ENCODE measurements at regions not wholly inside any gene's neighbourhood (a gene's known extent, or its start where the extent isn't known, plus 50 kb on each side); places are given as distances from the start of the nearest gene placed in this dataset.

DNA sequence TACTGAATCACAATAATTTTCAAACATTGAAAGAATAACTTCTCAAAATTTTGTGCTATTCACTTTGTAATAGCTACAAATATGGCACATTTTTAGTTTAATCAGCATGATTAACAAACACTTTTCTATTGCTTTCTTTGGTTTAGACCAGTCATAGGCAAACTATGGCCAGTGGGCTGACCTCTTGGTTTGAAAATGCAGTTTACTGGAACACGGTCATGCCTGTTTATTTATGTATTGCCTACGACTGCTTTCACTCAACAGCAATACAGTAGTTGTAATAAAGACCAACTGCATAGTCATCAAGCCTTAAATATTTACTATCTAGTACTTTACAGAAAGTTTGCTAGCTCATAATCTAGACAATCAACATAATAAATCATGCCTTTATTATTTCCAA, 810.8 kb downstream of the TLE1 start:
- Mint-ChIP-seq H3K27me3 (no peaks in the 10 kb centered on the region), H3K4me3 (no peak overlapping the region), H3K9me3 (peaks cover 10% of the 10 kb centered on the region), H3K36me3 (ENCODE audit: low read depth) (no peaks in the 10 kb centered on the region), H3K27ac (no peak overlapping the region), H3K4me1 (ENCODE audit: low read depth) (no peaks in the 10 kb centered on the region)
- POLR2A ChIA-PET: no interaction called here
- Histone ChIP-seq H3K4me3 (ENCODE audit: low read length) (no peak overlapping the region), H3K9me3 (ENCODE audit: control insufficient read depth in 1 of 2, insufficient read depth in 1 of 2, low read length in 2 of 2) (peaks cover 0 to 4% of the 10 kb centered on the region in 2 experiments), H3K4me1 (ENCODE audit: insufficient read depth, low read length) (no peaks in the 10 kb centered on the region), H3K27ac (ENCODE audit: low read depth in 1 of 2, low read length in 2 of 2) (no peak overlapping the region), H3K36me3 (ENCODE audit: insufficient read depth, low read length) (no peaks in the 10 kb centered on the region), H3K27me3 (ENCODE audit: control insufficient read depth in 1 of 2, insufficient read depth in 2 of 2, low read length in 2 of 2) (no peaks in the 10 kb centered on the region)
- CTCF ChIA-PET: no interaction called here
- TF ChIP-seq, protein P1, sequence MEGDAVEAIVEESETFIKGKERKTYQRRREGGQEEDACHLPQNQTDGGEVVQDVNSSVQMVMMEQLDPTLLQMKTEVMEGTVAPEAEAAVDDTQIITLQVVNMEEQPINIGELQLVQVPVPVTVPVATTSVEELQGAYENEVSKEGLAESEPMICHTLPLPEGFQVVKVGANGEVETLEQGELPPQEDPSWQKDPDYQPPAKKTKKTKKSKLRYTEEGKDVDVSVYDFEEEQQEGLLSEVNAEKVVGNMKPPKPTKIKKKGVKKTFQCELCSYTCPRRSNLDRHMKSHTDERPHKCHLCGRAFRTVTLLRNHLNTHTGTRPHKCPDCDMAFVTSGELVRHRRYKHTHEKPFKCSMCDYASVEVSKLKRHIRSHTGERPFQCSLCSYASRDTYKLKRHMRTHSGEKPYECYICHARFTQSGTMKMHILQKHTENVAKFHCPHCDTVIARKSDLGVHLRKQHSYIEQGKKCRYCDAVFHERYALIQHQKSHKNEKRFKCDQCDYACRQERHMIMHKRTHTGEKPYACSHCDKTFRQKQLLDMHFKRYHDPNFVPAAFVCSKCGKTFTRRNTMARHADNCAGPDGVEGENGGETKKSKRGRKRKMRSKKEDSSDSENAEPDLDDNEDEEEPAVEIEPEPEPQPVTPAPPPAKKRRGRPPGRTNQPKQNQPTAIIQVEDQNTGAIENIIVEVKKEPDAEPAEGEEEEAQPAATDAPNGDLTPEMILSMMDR (IDR thresholded peaks at IDR 0.05): no peak
- no peak for DNase-seq
- intact Hi-C loops (cut with DNase I, micrococcal nuclease): no loop called here
- ATAC-seq (ENCODE audit: poor library complexity): no peak

DNA sequence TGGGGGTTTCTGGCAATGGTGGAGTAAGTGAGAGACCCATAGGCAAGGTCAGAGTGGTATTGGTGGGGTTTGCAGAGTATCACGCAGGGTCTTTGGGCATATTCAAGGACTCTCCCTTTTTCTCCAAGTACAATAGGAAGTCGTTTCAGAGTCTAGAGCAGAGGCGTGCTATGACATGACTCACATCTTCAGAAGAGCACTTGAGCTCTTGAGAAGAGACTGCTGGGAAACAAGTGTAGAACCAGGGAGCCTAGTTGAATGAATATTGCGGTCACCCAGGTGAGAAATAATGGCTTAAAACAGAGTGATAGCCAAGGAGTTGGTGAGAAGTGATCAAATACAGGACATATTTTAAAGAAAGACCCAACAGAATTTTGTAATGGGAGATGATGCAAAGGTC, 813.4 kb downstream of the TLE1 start:
- POLR2A ChIA-PET: no interaction called here
- CTCF ChIA-PET: no interaction called here

DNA sequence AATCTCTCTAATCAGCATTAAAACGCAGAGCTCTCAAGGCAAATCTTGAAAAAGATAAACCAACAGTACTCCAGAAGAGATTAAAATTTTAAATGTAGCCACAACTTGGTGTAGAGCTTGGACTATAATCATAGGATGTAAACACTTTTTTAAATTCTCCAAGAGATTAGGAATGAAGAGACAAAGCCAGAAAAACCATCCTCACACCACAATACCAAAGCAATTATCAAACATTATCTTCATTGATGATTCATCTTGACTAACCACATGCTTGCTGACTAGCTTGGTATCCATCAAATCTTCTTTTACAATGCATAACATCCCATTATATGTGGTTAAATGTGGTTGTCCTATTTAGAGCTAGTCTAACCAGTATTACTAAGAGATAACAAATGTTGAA, 815.1 kb downstream of the TLE1 start:
- TF ChIP-seq, protein P1 (IDR thresholded peaks at IDR 0.05): no peak
- Mint-ChIP-seq H3K9me3 (peaks cover 10% of the 10 kb centered on the region), H3K27ac (no peak overlapping the region), H3K4me3 (no peak overlapping the region), H3K36me3 (ENCODE audit: low read depth) (no peaks in the 10 kb centered on the region), H3K27me3 (no peaks in the 10 kb centered on the region), H3K4me1 (ENCODE audit: low read depth) (no peaks in the 10 kb centered on the region)
- intact Hi-C loops (cut with DNase I, micrococcal nuclease): no loop called here
- H3K4me1 ChIP-seq (ENCODE audit: insufficient read depth, low read length): no peaks in the 10 kb centered on the region
- DNase-seq (no peak), ATAC-seq (ENCODE audit: poor library complexity) (no peak)
- peaks cover 0 to 2% of the 10 kb centered on the region in 2 experiments for H3K9me3 ChIP-seq (ENCODE audit: control insufficient read depth in 1 of 2, insufficient read depth in 1 of 2, low read length in 2 of 2)
- H3K27me3 ChIP-seq (ENCODE audit: control insufficient read depth in 1 of 2, insufficient read depth in 2 of 2, low read length in 2 of 2): no peaks in the 10 kb centered on the region
- no peak overlapping the region for H3K27ac ChIP-seq (ENCODE audit: low read depth in 1 of 2, low read length in 2 of 2)
- ChIA-PET POLR2A (no interaction called here), CTCF (no interaction called here)
- H3K36me3 ChIP-seq (ENCODE audit: insufficient read depth, low read length): no peaks in the 10 kb centered on the region
- no peak overlapping the region for H3K4me3 ChIP-seq (ENCODE audit: low read length)

More for the DNA sequence above, 813.4 kb downstream of the TLE1 start:
- no peak overlapping the region for H3K4me3 ChIP-seq (ENCODE audit: low read length)
- TF ChIP-seq, protein P1 (IDR thresholded peaks at IDR 0.05): no peak
- no peaks in the 10 kb centered on the region for H3K4me1 ChIP-seq (ENCODE audit: insufficient read depth, low read length)
- intact Hi-C loops (cut with DNase I, micrococcal nuclease): no loop called here
- H3K4me1 Mint-ChIP-seq (ENCODE audit: low read depth): no peaks in the 10 kb centered on the region
- DNase-seq: no peak
- H3K9me3 ChIP-seq (ENCODE audit: control insufficient read depth in 1 of 2, insufficient read depth in 1 of 2, low read length in 2 of 2): peaks cover 0 to 4% of the 10 kb centered on the region in 2 experiments
- H3K27me3 ChIP-seq (ENCODE audit: control insufficient read depth in 1 of 2, insufficient read depth in 2 of 2, low read length in 2 of 2): no peaks in the 10 kb centered on the region
- no peak overlapping the region for H3K4me3 Mint-ChIP-seq
- H3K27me3 Mint-ChIP-seq: no peaks in the 10 kb centered on the region
- H3K27ac ChIP-seq (ENCODE audit: low read depth in 1 of 2, low read length in 2 of 2): no peak overlapping the region
- H3K27ac Mint-ChIP-seq: no peak overlapping the region
- peaks cover 10% of the 10 kb centered on the region for H3K9me3 Mint-ChIP-seq
- H3K36me3 Mint-ChIP-seq (ENCODE audit: low read depth): no peaks in the 10 kb centered on the region
- no peaks in the 10 kb centered on the region for H3K36me3 ChIP-seq (ENCODE audit: insufficient read depth, low read length)
- no peak for ATAC-seq (ENCODE audit: poor library complexity)

Measured in CD4-positive, alpha-beta T cell (primary cell).